GM21786 (cell line): ENCODE measurements at regions not wholly inside any gene's neighbourhood (a gene's known extent, or its start where the extent isn't known, plus 50 kb on each side); places are given as distances from the start of the nearest gene placed in this dataset.
"Not testable (repeated sequence)": the region's sequence is repeated elsewhere in the genome, so short reads cannot be mapped to it uniquely, and the experiment has no call there.

Experiments
- ATAC-seq: cut with Tn5 transposase; IDR thresholded peaks from one replicate; pipeline ENCODE4 v1.9.1; 2021; ENCODE audit not compliant: unreplicated experiment

GRCh38 chr5:165015547-165015946 lies 1510.1 kb downstream of the MAT2B start:
- ATAC-seq = no peak

GRCh38 chr5:165026971-165027370 lies 1521.6 kb downstream of the MAT2B start:
- ATAC-seq = no peak

GRCh38 chr5:165028356-165028755 lies 1522.9 kb downstream of the MAT2B start:
- ATAC-seq = no peak

- peak; percentile 64 for ATAC-seq
These were observed 1523.9 kb downstream of the MAT2B start for GRCh38 chr5:165029099-165029870.

GRCh38 chr5:165030971-165031370 lies 1525.6 kb downstream of the MAT2B start:
- ATAC-seq = no peak

- no peak for ATAC-seq
These were observed 1526.0 kb downstream of the MAT2B start for GRCh38 chr5:165031371-165031770.

GRCh38 chr5:165035520-165035919 lies 1530.1 kb downstream of the MAT2B start:
- ATAC-seq = no peak

- no peak for ATAC-seq
These were observed 1534.3 kb downstream of the MAT2B start for GRCh38 chr5:165039748-165040147.

- not testable (repeated sequence) for ATAC-seq
These were observed 1540.5 kb downstream of the MAT2B start for GRCh38 chr5:165045941-165046340.

GRCh38 chr5:165055476-165055875 lies 1550.1 kb downstream of the MAT2B start:
- ATAC-seq = no peak

- ATAC-seq = no peak
These were observed 1551.7 kb downstream of the MAT2B start for GRCh38 chr5:165057145-165057544.

- ATAC-seq = no peak
These were observed 1561.4 kb downstream of the MAT2B start for GRCh38 chr5:165066751-165067385.

GRCh38 chr5:165076686-165077085 lies 1571.3 kb downstream of the MAT2B start:
- ATAC-seq = no peak

- ATAC-seq = no peak
These were observed 1574.0 kb downstream of the MAT2B start for GRCh38 chr5:165079389-165079788.

- no peak for ATAC-seq
These were observed 1578.0 kb downstream of the MAT2B start for GRCh38 chr5:165083394-165083793.

- ATAC-seq = no peak
These were observed 1581.0 kb downstream of the MAT2B start for GRCh38 chr5:165086465-165086864.

GRCh38 chr5:165094782-165095181 lies 1589.4 kb downstream of the MAT2B start:
- ATAC-seq = no peak

- ATAC-seq = no peak
These were observed 1596.3 kb downstream of the MAT2B start for GRCh38 chr5:165101709-165102108.

GRCh38 chr5:165104611-165105010 lies 1599.2 kb downstream of the MAT2B start:
- ATAC-seq = no peak

- ATAC-seq = no peak
These were observed 1603.4 kb downstream of the MAT2B start for GRCh38 chr5:165108809-165109208.

GRCh38 chr5:165119175-165119574 lies 1613.8 kb downstream of the MAT2B start:
- ATAC-seq = no peak

- no peak for ATAC-seq
These were observed 1621.2 kb downstream of the MAT2B start for GRCh38 chr5:165126598-165126997.

GRCh38 chr5:165127941-165128340 lies 1622.5 kb downstream of the MAT2B start:
- no peak for ATAC-seq
